Endometrium (tissue), 2 donors: ENCODE measurements at regions not wholly inside any gene's neighbourhood (a gene's known extent, or its start where the extent isn't known, plus 50 kb on each side); places are given as distances from the start of the nearest gene placed in this dataset.
"Not testable (repeated sequence)": the region's sequence is repeated elsewhere in the genome, so short reads cannot be mapped to it uniquely, and the experiment has no call there.

Experiments used
- FAIRE-seq: peaks from 2 replicates; lab custom pipeline; 2012; peaks lifted over from hg19 to GRCh38; lab: Jason Lieb, UNC
- donor health status: control.
- donor health status: control.

GRCh38 chr12:116327992-116328391 is 50.5 kb upstream of the MED13L start:
- not testable (repeated sequence) for FAIRE-seq

DNA sequence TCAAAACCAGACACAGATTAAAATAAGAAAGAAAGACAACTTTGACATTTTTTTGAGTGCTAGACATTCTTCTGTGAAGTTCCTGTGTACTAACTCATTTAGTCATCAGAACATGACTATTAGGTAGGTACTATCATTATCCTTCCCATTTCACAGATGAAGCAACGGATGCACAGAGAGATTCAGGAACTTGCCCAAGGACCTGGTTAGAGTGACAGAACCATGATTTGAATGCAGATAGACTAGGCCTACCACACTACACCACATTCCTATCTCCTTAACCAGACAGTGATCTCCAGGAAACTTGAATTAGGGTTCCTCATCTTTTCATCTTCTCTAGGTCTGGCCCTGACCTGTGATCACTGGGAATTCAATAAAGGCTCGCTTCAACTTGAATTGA is 54.4 kb upstream of the MED13L start:
- FAIRE-seq, result no peak

- FAIRE-seq, result no peak
Observed at GRCh38 chr12:116332705-116333380, 55.4 kb upstream of the MED13L start.

DNA sequence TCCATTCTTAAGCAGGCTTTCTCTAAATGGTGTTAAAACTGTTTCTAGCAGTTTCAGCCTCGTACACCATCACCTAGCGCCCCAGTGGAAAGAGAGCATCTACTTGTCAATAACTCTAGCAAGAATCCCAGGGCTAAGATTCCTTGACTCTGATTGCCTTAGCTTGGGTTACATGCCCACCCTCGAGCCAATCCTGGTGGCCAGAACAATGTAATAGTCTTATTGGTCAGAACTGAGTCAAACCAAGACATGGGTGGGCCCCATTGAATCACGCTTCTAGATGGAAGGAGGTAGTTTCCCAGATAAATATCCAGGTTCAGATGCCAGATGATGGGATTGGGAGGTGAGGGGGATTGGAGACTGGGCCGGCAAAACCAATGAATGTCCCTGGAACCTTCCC is 55.9 kb upstream of the MED13L start:
- no peak for FAIRE-seq

- FAIRE-seq, result no peak
Observed at GRCh38 chr12:116336542-116337065, 59.1 kb upstream of the MED13L start.

DNA sequence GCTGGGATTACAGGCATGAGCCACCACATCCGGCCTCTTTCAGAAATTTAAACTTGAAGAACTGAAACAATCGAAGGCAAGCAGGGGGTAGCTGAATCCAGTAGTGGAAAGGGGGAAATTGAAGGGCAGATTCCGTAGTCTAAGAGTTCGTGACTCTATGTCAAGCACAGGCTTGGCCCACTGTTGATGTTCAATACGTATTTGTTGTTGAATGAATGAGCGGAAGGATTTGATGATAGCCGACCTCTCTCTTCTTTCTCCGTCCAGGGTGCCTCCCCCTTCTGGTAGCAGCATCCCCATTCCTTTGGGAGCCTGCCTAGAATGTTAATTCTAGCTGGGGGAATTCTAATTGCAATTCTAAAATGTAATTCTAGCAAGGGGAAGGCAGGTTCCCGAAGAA is 59.8 kb upstream of the MED13L start:
- FAIRE-seq, result no peak

DNA sequence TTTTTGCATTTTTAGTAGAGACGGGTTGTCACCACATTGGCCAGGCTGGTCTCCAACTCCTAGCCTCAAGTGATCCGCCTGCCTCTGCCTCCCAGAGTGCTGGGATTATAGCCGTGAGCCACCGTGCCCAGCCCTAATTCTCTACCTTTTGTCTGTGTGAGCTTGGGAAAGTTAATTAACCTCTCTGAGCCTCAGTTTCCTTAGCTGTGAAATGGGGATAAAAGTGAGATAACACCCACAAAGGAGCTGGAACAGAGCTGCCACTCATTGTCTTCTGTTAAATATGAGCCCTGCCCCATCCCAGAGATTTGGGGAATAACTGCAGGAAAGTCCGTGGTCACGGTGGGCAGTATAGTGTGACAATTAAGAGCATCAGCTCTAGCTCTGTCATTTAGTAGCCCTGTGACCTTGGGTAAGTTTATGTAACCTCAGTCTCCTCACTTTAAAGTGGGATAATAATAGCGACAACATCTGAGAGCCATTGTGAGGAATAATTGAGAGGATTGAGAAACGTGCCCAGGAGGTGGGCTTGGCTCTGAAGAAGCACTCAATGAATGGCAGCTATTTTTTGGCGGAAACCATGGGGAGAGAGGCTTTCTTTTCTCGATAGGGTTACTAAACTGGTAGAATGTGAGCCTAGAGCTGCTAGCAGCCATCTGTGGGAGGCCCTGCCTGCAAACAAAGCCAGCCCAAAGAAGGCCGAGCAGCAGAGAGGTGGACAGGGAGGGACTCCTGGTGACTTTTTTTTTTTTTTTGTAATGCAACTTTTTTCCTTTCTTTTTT is 60.8 kb upstream of the MED13L start:
- no peak for FAIRE-seq

- no peak for FAIRE-seq
Observed at GRCh38 chr12:116339062-116339461, 61.6 kb upstream of the MED13L start.

DNA sequence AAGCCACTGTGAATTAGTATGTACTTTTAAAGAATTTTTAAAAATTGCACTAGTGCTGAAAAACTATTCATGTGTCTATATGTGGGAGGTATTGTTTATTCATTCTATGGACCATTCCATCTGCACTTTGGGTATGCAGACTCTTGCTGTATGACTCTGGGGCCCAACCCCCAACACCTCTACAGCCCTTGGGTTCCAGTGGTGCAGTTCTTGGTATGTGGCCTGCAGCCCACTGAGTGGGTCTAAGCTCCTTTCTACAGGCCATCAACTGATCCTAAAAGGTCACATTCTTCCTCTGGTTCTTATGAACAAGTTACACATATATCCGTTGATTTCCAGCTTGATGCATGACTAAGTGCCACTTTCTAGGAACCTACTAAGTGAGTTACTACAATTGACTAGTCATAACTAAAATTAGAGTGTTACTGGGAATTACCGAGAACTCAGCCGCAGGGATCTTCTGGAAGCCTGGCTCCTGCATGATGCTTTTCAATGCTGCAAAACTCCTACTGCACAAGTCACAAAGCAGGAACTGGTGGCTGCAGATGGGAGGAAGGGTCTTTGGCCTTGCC is 62.4 kb upstream of the MED13L start:
- FAIRE-seq, result no peak

DNA sequence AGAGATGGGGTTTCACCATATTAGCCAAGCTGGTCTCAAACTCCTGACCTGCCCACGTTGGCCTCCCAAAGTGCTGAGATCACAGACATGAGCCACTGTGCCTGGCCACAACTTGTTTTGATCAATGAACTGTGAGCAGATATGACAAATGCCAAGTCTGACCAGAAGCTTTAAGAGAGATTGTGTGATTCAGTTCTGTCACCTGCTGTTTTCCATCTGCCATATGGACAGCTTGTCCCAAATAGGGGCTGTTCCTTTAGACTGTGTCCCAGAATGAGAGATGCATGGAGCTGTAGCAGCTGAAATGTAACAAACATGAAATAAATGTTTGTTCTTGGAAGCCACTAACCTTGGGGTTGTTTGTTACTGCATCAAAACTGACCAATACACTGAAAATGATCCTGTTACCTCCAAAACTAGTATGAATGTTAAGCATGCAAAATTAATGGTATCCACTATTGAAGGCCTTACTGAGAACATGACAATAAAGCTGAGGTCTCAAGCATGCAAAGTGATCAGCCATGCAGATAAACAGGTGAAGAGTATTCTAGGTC is 65.9 kb upstream of the MED13L start:
- FAIRE-seq, result no peak

DNA sequence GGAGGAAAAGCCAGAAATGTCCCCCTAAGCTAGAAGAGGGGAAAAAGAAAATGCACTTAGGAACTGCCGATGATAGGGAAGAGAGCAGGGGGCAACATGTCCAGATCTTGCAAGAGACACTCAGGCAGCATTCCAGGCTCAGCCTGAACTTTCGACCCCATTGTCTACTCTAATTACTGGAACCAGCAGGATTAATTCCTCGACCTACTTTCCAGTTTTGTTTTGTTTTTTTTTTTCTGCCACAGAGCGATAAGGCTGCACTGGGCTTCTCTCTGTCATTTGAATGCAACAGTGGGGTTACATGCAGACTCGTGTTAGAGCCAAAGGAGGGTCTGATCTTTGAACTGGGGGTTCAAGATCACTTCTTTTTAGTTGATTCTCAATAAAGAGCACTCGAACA is 68.7 kb upstream of the MED13L start:
- FAIRE-seq, result no peak

- FAIRE-seq, result no peak
Observed at GRCh38 chr12:116346741-116347140, 69.2 kb upstream of the MED13L start.

GRCh38 chr12:116347265-116347664 is 69.8 kb upstream of the MED13L start:
- no peak for FAIRE-seq

GRCh38 chr12:116352315-116352835 is 74.9 kb upstream of the MED13L start:
- no peak for FAIRE-seq

DNA sequence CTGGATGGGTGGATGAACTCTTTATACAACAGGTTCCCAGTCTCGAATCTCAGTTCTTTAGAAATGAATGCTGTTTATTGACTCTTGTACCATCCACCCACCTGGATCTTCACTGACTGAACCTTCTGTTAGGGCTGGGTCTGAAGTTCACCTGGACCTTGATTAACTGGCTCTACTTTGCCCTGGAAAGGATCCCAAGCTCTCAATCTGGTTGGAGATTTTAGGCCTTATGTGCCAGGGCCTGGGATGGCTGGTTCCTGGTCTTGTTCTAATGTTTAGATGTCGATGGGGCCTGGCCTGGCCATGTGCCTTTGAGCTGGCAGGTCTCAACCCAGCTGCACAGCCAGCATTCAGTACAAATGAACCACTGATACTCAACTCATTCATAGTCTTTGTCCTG is 76.5 kb upstream of the MED13L start:
- no peak for FAIRE-seq

DNA sequence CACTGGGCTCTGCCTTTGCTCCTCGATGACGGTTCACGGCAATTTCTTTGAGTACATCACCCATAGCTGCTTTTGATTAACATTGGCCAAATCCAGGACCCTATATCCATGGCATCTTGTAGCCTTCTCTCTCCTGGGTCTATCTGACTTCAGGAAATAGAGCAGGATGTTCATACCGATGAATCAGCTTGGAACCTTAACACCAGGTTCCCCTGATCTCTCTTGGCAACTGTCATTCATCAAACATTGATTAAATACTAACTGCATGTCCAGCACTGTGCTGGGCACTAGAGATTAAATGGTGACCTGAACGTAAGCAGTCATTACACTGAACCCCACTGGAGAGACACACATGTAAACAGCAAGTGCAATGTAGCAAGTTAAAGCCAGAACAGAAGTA is 77.0 kb upstream of the MED13L start:
- no peak for FAIRE-seq

GRCh38 chr12:116354950-116355783 is 77.7 kb upstream of the MED13L start:
- no peak for FAIRE-seq

DNA sequence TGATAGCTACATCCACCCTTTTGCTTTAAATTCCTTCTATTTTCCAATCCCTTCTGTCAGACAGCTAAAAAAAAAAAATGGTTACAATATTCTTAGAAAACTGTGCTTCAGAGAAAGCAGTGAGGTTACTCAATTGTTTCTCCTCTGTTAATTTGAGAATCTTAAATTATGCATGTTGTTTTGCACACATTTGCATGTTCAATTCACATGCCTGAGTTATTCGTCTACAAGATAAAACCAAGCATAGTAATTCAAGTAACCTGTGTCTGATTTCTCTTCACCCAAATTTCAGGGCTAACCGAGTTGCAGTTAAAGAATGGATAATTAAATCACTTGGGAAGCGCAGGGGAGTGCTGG is 81.0 kb upstream of the MED13L start:
- no peak for FAIRE-seq

GRCh38 chr12:116358893-116359761 is 81.6 kb upstream of the MED13L start:
- FAIRE-seq, result peak; percentile 83

- no peak for FAIRE-seq
Observed at GRCh38 chr12:116360579-116361413, 83.3 kb upstream of the MED13L start.
